EL (cell line): ENCODE measurements at regions not wholly inside any gene's neighbourhood (a gene's known extent, or its start where the extent isn't known, plus 50 kb on each side); places are given as distances from the start of the nearest gene placed in this dataset.
A peak's percentile ranks its signal among the peaks of the same experiment; 100 is the strongest.

ENCODE experiments used
- DNase-seq: peaks from one replicate; pipeline ENCODE4 v3.0.0-alpha.2; 2016

GRCh38 chr10:132115732-132116131, 50.0 kb downstream of the JAKMIP3 start:
- peak; percentile 30 for DNase-seq

GRCh38 chr10:132117146-132117545, 51.4 kb downstream of the JAKMIP3 start:
- no peak for DNase-seq

GRCh38 chr10:132117636-132118190, 52.0 kb downstream of the JAKMIP3 start:
- no peak for DNase-seq

- DNase-seq = no peak
These were observed 52.6 kb downstream of the JAKMIP3 start for GRCh38 chr10:132118366-132118765.

- DNase-seq = no peak
These were observed 54.5 kb downstream of the JAKMIP3 start for GRCh38 chr10:132120200-132120599.

- no peak for DNase-seq
These were observed 55.2 kb downstream of the JAKMIP3 start for GRCh38 chr10:132120734-132121510.

- no peak for DNase-seq
These were observed 55.7 kb downstream of the JAKMIP3 start for GRCh38 chr10:132121511-132121830.

GRCh38 chr10:132122097-132122861, 56.5 kb downstream of the JAKMIP3 start:
- DNase-seq = no peak

GRCh38 chr10:132122939-132123445, 57.2 kb downstream of the JAKMIP3 start:
- no peak for DNase-seq

GRCh38 chr10:132123606-132124005, 57.9 kb downstream of the JAKMIP3 start:
- DNase-seq = no peak

GRCh38 chr10:132124201-132124920, 58.6 kb downstream of the JAKMIP3 start:
- DNase-seq = no peak

GRCh38 chr10:132129431-132129830, 57.3 kb upstream of the DPYSL4 start:
- DNase-seq = peak; percentile 8

- DNase-seq = no peak
These were observed 56.2 kb upstream of the DPYSL4 start for GRCh38 chr10:132130286-132131265.

GRCh38 chr10:132131581-132132420, 54.9 kb upstream of the DPYSL4 start:
- no peak for DNase-seq

- no peak for DNase-seq
These were observed 54.3 kb upstream of the DPYSL4 start for GRCh38 chr10:132132421-132132841.

GRCh38 chr10:132133005-132133404, 53.7 kb upstream of the DPYSL4 start:
- DNase-seq = peak; percentile 14

GRCh38 chr10:132133449-132134240, 53.1 kb upstream of the DPYSL4 start:
- DNase-seq = no peak

GRCh38 chr10:132134241-132135052, 52.3 kb upstream of the DPYSL4 start:
- DNase-seq = no peak
